UCSD-AML1 (cell line): ENCODE measurements at regions not wholly inside any gene's neighbourhood (a gene's known extent, or its start where the extent isn't known, plus 50 kb on each side); places are given as distances from the start of the nearest gene placed in this dataset.

Source experiments
- DNase-seq: peaks from one replicate; lab custom pipeline; 2025; ENCODE audit not compliant: unreplicated experiment; lab: John Stamatoyannopoulos, UW

DNA sequence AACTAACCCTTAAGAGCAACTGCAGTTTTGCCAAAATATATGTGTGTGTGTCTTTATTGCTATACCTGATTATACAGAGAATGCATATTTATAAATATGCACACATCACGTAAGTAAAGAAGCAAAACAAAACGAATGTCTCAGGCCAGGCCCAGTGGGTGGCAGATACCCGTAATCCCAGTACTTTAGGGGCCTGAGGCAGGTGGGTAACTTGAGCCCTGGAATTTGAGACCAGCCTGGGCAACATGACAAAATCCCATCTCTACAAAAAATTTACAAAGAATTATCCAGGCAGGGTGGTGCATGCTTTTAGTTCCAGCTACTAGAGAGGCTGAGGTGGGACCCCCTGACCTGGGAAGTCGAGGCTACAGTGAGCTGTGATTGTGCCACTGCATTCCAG, 745.3 kb downstream of the SATB2 start:
- no peak for DNase-seq

DNA sequence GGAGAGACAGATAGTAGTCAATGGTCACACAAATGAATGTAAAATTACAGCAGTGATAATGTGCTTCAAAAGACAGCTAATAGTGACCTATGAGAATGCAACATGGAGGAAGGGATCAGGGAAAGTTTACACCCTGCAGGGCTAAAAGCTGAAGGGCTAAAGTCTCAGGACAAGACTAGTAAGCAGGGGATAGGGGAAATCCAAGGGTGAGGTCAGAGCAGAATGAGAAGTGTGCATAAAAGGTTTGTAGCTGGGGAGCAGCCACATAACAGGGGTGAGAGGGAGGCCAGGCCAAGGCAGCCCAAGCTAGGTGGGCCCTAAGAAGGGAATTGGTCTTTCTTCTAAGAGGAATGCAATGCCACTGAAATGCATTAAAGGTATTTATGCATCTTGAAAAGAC, 746.3 kb downstream of the SATB2 start:
- no peak for DNase-seq

DNA sequence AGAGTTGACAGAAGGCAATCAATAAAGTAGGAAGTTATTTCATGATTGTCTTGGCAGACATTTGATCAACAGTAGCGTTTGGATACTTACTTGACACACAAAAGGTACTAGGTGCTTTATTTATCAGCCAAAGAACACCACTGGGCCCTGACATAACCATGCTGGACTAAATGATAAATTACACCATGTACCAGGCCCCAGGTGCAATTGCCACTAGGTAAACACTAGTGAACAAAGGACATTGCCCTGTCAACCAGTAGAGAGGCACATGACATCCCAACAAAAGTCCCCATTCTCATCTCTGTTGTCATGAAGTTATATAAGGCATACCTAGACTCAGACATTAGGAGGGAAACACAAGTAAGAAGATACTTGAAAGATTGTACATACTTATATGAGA, 747.2 kb downstream of the SATB2 start:
- no peak for DNase-seq

DNA sequence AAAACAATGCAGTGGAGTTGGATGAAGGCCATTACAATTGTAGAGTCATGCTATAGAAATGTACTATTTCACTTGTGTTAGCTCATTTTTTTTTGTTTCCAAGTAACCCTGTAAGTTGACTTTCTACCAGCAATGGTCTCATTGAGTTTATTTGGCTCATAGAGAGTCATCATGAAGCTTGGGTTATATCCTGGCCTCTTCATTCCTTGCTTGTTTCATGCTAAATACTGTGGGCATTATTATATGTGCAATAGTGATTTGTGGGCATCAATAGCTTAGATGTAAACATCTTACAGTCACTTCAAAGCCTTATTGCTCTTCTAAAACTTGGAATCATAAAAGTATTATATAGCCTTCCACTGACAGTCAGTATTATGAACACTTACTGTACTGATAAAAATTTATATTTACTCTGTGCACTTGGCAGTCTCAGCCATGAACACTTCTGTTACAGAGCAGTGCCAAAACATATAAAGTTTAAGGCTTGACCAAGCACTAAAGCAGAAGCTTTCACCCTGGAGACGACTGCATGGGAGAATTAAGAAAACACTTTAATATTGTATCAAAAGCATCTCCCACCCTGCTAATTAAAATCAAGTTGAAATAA, 751.2 kb downstream of the SATB2 start:
- no peak for DNase-seq

DNA sequence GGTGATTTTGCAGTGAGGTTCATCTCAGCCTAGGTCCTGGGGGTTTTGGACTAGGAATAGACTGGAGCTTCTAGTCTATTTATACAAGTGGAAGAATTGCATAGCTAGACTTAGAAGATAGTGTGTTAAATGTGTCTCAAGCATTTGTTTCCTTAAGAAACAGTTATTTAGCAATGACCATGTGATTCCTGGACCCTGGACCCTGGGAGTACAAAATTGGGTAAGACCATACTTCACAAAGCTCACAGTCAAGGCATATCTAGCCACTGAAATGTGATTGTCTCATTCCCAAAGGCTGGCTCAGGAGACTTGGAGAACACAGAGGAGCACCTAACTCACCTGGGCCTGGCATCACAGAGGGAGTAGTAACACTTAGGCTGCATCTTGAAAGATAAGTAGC, 754.5 kb downstream of the SATB2 start:
- no peak for DNase-seq

DNA sequence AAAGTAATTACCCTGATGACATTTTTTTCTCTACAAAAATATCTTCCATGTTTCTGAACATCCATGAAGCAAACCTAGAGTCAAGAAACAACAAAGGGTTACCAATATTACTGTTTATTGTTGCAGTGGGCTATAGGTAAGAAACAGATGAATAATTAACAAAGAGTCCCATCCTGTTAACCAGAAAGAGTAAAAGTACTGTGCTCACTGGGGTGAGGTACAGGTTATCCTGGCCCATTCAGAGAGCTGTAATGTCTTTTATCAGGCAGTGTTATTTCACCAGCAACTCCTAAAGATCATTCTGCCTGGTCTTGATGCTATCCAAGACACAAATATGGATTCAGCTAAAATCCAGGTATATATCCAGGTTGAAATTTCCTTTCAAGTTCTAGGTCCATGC, 754.9 kb downstream of the SATB2 start:
- DNase-seq = no peak

DNA sequence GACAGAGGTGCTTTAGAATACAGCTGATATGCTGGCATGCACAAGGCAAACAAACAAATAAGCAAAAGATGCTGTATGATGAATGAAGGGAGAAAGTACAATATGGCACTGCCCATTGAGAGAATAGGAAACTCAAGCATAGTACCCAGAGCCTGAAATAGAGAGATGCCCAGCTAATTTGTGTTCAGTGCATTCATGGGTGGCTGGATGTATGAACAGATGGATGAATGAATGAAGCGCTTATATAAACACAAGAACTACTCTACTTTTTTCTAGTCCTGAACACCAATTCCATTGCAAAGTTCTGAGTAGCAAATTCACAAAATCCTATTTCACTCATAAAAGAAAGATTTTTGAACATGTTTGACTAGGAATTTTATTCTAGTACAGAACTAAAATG, 756.3 kb downstream of the SATB2 start:
- DNase-seq = no peak

DNA sequence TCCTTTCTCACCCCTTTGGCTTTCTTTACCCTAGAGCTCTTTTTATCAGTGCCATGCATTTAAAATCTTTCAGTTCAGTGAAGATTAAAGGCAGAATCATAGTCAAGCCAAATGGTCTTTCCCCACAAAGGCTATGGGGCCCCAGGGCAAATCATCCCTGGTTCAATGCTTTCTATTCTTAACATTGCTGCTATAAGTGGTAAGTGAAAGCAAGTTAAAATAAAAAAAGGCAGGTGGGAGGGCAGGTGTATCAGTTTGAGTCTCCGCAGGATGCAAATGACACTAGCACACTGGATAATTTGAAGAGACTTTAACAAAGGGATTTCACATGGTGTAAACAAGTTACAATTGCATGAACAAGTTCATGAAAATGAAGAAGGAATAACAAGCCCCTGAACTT, 757.4 kb downstream of the SATB2 start:
- DNase-seq = no peak

DNA sequence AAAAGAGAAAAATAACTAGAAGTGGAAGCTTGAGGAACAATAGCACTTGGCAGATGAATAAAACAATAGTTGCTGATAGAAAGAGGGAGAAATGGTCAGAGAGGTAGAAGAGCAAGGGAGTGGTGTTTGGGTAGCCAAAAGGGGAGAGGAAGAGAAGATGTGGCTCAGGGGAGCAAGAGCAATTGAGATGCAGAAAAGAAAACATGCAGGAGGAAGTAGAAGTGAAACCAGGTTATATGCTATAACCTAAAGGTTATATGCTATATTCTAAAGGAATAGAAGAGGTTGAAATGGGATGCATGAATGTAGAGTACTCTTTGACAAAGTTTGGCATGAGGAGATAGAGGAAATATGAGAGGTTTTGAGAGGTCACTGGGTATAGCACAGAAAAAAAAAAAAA, 759.5 kb downstream of the SATB2 start:
- no peak for DNase-seq

DNA sequence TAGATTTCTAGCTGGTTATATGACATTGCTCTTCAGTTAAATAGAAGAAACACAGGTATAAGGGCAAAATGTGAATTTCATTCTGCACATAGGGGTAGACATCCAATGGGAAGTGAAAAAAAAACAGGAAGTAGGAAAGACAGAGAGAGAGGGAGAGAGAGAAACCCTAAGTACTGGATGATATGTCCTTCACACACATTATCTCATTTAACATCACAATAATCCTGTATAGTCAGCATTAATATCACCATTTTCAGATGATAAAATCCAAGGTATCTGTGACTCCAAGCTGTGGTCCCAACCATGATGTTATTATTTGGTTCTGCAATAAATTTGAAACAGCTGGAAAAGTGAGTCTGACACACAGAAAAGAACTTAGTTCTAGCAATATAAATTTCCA, 759.9 kb downstream of the SATB2 start:
- no peak for DNase-seq

DNA sequence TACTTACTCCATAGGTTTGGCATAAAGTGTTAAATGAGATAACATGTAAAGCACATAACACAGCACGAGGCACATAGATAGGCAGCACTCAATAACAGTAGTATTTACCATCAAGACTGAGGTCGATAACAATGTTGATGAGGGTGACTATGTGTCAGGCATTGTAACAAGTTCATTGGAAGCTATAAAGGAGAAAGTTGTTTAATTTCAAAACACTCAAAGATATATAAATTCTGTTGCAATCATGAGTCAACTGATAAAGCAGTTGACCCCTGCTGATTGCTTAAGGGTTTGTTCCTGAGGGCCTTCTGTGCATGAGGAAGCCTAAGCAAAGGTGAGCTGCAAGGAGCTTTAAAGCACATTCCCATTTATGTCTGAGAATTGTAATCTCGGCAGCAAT, 760.5 kb downstream of the SATB2 start:
- no peak for DNase-seq

DNA sequence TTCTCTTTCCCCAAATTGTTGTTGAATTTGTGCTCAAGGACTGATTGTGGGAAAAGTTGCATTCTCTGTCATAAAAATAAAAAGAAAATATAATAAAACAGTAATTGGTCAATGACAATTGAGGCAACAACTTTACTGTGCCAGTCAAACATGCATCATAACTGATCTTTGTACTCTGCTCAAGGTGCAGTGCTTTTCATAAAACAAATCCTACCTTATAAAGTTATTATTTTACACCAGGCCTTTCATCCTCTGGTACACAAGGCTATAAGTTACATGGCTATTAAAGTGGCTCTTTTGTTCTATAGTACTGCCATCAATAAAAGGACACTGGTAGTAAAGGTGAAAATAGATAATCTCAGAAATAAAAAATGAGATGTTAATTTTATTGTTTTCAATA, 761.9 kb downstream of the SATB2 start:
- no peak for DNase-seq

DNA sequence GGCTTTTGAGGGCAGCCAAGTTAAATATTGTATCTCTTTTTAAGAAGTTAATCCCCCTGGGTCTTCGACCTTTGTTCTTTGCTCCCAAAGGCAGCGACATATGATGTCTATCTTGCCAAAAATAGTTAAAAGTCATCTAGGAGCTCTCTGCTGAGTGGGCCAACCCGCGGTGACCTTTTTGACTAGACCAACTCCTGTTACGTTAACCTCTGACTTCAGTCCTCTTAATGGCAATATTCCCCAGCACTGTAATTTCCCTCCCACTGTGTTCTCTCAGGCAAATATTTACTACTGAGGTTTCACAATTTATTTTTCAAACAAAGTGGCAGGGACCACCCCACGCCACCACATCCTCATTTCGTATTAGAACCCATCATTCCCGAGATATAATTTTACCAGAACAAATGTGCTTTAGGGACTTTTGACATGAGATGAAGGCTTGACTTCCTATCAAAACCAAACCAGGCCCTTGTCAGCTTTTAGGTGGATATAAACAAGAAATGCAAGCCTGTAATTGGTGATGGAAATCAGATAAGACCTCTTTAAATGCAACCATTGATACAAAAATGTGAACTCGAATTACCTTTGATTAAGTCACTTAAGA, 764.7 kb downstream of the SATB2 start:
- DNase-seq = no peak

DNA sequence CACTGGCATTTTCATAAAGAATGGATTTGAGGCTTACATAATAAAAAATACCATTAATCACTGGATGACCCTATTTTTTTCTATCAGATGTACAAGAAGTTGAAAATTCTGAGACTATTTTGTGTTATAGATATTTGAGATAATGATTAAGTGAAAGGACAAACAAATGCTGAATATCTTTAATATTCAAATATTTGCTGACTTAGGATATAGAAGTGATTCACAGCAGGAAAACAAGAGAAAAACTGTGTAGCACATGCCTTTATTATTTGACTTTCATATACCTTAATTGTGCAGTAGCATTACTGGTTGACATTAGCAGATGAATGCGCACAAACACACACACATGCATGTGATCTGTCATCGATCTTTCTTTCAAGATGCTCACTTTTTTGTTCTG, 766.5 kb downstream of the SATB2 start:
- no peak for DNase-seq

DNA sequence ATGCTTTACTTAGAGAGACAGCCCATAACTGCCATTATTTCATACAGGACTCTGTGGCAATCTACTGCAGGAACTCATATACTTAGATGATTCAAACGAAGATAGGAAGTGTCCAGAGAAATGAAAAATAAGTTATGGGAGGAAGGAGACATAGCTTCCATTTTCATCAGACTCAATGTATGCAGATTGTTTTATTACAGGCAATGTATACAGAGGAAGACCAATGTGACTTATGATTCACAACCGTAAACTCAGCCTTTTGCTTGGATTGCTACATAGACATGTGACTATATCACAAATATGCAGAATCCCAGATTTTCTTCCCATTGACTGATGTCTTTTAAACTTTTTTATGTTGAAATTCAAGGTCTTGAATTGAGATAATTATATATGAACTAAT, 793.4 kb downstream of the SATB2 start:
- no peak for DNase-seq

DNA sequence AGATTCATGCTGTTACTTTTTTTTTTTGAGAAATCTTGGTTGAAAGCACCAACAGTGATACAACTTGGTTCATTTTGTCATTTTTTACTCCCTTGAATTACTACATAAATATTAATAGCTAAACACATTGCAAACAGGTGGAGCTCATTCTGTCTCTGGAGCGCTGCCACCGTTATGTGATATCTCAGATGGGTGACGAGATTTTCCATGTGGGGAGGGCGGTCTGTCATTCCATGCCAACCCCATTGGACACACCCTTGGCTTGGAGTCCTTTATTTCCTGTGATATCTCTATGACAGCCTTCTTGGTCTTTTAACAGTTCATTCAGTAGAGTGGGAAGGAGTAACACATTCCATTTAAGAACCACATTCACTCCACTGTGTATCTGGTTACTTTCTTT, 794.8 kb downstream of the SATB2 start:
- no peak for DNase-seq

DNA sequence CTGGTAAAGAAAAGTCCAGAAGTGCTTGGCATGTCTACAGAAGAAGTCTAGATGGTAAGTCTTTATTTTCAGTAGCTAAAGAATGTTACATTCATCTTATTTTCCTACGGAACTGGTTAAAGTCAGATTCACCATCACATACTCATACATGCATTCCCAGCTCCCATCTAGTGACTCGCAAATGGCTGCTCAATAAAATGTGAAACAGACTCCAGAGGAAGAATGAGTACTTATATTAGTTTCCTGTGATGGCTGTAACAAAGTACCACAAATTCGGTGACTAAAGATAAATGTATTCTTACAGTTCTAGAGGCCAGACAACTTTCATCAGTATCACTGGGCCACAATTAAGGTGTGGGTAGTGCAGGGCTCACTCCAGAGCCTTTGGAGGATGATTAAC, 797.2 kb downstream of the SATB2 start:
- no peak for DNase-seq

DNA sequence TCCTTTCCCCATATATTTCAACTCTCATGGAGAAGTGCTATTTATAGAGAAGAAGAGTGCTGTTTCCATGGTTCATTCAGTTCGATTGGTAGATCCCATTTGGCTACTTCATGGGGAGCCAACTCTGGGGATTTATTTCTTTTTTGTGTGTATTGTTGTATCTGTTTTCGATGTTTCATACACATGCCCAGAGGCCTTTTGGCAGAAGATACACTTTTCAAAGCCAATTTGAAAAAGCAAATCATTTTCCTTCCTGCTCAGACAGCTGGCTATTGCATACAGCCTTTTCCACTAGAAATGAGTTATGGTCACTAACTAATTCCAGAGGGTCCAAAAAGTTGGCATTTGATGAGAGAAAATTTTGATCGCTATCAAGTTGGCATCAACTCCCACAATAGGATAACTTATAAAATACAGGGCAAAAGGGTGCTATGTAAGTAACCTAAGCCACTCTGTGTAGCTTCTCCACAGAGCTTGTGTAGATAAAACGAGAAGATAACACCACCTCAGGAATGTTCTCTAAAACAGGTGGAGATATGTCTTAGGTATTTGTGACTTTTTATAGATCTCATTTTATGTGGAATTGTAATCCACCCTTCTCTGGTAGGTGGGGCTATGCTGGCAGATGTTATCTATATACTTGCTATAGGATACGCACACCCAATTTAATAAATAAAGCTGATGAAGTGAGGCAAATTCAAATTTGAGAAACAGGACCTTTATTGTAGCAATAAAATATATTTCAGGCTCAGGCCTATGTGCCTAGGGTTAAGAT, 798.5 kb downstream of the SATB2 start:
- no peak for DNase-seq

DNA sequence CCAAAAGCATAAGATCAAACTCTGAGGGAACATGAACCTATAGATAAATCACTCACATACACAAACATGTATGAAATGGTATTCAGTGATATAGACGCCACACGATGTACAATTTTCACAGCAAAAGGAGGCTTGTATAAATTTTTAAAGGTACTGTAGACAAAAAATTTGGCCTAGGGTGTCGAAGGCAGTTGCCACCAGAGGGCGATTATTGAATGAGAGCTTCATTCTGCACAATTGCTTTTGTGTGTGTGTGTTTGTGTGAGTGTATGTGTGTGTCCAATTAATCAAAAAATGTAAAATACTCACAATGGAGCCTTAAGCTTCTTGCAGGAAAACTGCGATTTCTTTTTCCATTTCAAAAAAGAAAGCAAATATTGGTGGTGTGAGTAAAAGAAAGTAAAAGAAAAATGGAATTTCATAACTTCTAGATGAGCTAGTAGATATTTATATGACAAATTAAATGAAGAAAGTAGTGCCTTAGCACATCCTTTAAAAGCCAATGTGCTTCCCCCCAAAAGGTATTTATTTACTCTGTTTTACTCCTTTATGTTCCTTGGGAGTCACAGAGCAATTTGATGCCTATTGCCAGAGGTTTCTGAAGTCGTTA, 800.1 kb downstream of the SATB2 start:
- DNase-seq = no peak

DNA sequence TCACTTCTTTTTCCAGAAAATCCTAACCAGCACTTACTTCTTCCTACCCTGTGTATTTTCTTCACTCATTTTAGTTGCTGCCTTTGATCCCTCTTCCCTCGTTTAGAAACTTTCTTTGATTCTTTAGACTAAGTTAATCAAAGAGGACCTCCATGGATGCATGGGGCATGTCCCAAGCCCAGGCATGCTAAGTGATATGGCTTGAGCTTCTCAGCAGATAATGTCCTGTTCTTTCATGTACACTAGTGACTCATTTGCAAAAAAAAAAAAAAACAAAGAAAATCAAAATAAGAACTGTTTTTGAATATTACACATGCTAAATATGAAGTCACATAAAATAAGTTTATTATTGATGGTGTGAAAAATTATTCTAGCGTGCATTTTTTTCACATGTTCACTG, 800.9 kb downstream of the SATB2 start:
- no peak for DNase-seq

DNA sequence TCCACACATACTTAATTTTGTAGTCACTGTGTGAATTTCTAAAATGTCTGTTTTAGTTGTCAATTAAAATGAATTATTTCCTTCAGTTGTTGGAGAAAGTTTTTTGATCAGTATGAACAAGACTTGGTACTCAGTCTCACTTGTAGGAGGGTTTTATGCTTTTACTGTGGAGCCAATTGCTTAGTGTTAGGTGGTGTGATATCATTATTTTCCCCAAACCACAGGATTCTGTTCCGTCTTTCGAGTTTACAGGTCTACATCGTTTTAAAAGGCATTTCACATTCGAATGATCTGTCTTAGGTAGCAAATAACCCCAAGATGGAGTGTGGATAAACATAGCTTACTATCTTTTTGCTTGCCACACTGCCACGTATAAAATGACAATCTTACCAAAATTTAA, 803.1 kb downstream of the SATB2 start:
- no peak for DNase-seq

DNA sequence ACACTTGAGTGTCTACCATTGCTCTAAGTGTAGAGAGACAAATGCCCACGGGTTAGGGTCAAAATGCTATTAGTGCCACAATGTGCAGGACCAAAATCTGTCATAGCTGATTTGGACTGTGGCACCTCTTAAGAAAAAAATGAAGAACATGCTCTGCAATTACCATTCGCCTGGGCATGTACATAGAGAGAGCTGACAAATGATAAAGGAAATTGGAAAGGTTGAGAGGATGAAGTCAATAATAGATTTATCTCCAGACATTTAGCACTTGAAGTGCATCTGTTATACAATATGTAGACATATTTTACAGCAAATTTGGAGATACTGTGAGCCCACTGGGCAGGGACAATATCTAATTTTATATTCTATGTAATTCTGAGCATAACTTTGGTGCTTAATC, 804.4 kb downstream of the SATB2 start:
- DNase-seq = no peak
